HG03280 (cell line): ENCODE measurements at regions not wholly inside any gene's neighbourhood (a gene's known extent, or its start where the extent isn't known, plus 50 kb on each side); places are given as distances from the start of the nearest gene placed in this dataset.

Source experiments
- ATAC-seq: cut with Tn5 transposase; IDR thresholded peaks from one replicate; pipeline ENCODE4 v1.9.1; 2021; ENCODE audit warnings: mild to moderate bottlenecking, moderate library complexity; ENCODE audit not compliant: unreplicated experiment

DNA sequence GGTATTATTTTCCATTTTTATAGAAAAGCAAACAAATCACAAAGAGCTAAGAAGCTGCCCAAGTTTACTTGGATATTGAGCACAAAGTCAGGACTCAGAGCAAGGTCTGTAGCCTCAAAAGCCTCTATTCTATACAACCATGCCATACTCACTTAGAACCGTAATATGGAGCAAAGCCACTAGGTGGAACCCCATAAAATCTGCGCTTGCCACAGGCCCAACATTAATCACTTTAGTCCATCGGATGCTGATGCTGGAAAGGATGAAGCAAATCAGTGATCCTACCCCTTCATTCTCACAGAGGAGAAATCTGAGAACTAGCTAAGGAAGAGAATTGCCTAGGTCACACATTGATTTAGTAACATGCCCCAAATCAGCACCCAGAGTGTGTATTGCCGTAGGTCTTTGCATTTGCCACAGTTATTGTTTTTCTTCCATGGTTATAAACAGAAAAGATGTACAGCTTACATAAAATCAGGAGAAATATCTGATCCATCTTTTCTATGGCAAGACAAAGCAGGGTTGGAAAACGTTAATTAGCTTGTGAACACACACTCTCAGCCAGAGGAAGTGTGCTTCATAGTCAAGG, 56.7 kb upstream of the RAB38 start:
- ATAC-seq = peak; percentile 87

DNA sequence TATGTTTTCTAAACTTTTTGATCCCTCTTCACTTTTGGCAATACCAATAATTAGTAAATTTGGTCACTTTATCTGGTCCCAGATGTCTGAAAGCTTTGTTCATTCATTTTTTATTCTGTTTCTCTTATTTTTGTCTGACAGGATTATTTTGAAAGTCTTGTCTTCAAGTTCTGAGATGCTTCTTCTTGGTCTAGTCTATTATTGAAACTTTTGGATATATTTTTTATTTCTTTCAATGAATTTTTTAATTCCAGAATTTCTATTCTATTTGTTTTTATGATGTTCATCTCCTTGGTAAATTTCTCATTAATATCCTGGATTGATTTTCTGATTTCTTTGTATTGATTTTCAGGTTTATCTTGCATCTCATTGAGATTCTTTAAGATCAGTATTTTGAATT, 54.1 kb upstream of the RAB38 start:
- ATAC-seq = no peak
